ENCODE measurements at regions not wholly inside any gene's neighbourhood (a gene's known extent, or its start where the extent isn't known, plus 50 kb on each side); places are given as distances from the start of the nearest gene placed in this dataset. TPM values are rescaled to one million over a fixed set of nuclear protein-coding genes. Genes with fewer than 3 reads are reported as not detected.

GRCh38 chr11:103842191-103842590, 194.2 kb upstream of the DDI1 start:
- no peaks in the 10 kb centered on the region for H3K27me3 Mint-ChIP-seq (ENCODE audit: low read depth)
- H3K4me1 Mint-ChIP-seq (ENCODE audit: low read depth): no peaks in the 10 kb centered on the region
- no peaks in the 10 kb centered on the region for H3K36me3 Mint-ChIP-seq (ENCODE audit: low read depth)
- no peak overlapping the region for H3K27ac Mint-ChIP-seq
- no peak for DNase-seq
- no peak overlapping the region for H3K4me3 Mint-ChIP-seq
- no peaks in the 10 kb centered on the region for H3K9me3 Mint-ChIP-seq (ENCODE audit: insufficient read depth)
- ATAC-seq: no peak
- CTCF ChIA-PET: no interaction called here
- POLR2A ChIA-PET: no interaction called here

DNA sequence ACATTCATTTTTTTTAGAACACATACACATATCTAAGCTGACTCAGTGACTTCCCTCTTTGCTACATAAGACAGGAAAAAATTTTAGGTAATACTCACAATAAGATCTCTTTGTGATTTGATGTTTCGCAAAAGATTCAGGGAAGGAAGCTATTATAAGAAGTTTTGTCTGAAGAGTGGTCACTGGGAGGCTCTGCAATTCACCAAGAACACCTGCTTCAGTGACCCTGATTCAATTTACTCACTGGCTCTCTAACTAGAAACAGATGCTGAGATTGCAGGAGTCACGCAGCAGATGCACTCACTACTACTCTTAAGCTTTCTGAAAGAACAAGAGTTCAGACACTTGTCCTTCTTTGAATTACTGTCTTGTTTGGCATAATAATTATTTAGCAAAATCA, 193.6 kb upstream of the DDI1 start:
- POLR2A ChIA-PET: no interaction called here
- ATAC-seq: no peak
- no peaks in the 10 kb centered on the region for H3K9me3 Mint-ChIP-seq (ENCODE audit: insufficient read depth)

GRCh38 chr11:103844327-103845215, 191.9 kb upstream of the DDI1 start:
- Mint-ChIP-seq H3K27me3 (ENCODE audit: low read depth) (no peaks in the 10 kb centered on the region), H3K4me3 (no peak overlapping the region), H3K4me1 (ENCODE audit: low read depth) (no peaks in the 10 kb centered on the region), H3K27ac (no peak overlapping the region), H3K9me3 (ENCODE audit: insufficient read depth) (no peaks in the 10 kb centered on the region), H3K36me3 (ENCODE audit: low read depth) (no peaks in the 10 kb centered on the region)
- DNase-seq (no peak), ATAC-seq (no peak)
- POLR2A ChIA-PET: no interaction called here
- CTCF ChIA-PET: no interaction called here

More for the DNA sequence above, 193.6 kb upstream of the DDI1 start:
- DNase-seq: no peak
- Mint-ChIP-seq H3K4me1 (ENCODE audit: low read depth) (no peaks in the 10 kb centered on the region), H3K4me3 (no peak overlapping the region), H3K27me3 (ENCODE audit: low read depth) (no peaks in the 10 kb centered on the region), H3K27ac (no peak overlapping the region), H3K36me3 (ENCODE audit: low read depth) (no peaks in the 10 kb centered on the region)
- CTCF ChIA-PET: no interaction called here

- Mint-ChIP-seq H3K9me3 (ENCODE audit: insufficient read depth) (no peaks in the 10 kb centered on the region), H3K4me1 (ENCODE audit: low read depth) (no peaks in the 10 kb centered on the region), H3K36me3 (ENCODE audit: low read depth) (no peaks in the 10 kb centered on the region), H3K27ac (no peak overlapping the region), H3K27me3 (ENCODE audit: low read depth) (no peaks in the 10 kb centered on the region), H3K4me3 (no peak overlapping the region)
- DNase-seq: no peak
- ChIA-PET CTCF (no interaction called here), POLR2A (no interaction called here)
- ATAC-seq: no peak
These were observed 191.1 kb upstream of the DDI1 start for GRCh38 chr11:103845331-103845730.

- DNase-seq: no peak
- Mint-ChIP-seq H3K4me1 (ENCODE audit: low read depth) (no peaks in the 10 kb centered on the region), H3K27ac (no peak overlapping the region), H3K36me3 (ENCODE audit: low read depth) (no peaks in the 10 kb centered on the region), H3K9me3 (ENCODE audit: insufficient read depth) (no peaks in the 10 kb centered on the region), H3K27me3 (ENCODE audit: low read depth) (no peaks in the 10 kb centered on the region), H3K4me3 (no peak overlapping the region)
- no peak for ATAC-seq
- ChIA-PET CTCF (no interaction called here), POLR2A (no interaction called here)
These were observed 187.8 kb upstream of the DDI1 start for GRCh38 chr11:103848686-103849085.

- CTCF ChIA-PET: no interaction called here
- H3K9me3 Mint-ChIP-seq (ENCODE audit: insufficient read depth): no peaks in the 10 kb centered on the region
These were observed 187.1 kb upstream of the DDI1 start for GRCh38 chr11:103849366-103849765.

GRCh38 chr11:103850419-103851165, 185.8 kb upstream of the DDI1 start:
- ATAC-seq (no peak), DNase-seq (no peak)
- CTCF ChIA-PET: interaction anchor here (1.5 kb wide), 1 partner anchor 9 kb away, joined by 3 read pairs; no protein-coding TSS in a partner anchor
- H3K9me3 Mint-ChIP-seq (ENCODE audit: insufficient read depth): no peaks in the 10 kb centered on the region
- H3K27me3 Mint-ChIP-seq (ENCODE audit: low read depth): no peaks in the 10 kb centered on the region
- POLR2A ChIA-PET: no interaction called here
- no peak overlapping the region for H3K27ac Mint-ChIP-seq
- H3K4me1 Mint-ChIP-seq (ENCODE audit: low read depth): no peaks in the 10 kb centered on the region
- H3K4me3 Mint-ChIP-seq: no peak overlapping the region
- H3K36me3 Mint-ChIP-seq (ENCODE audit: low read depth): no peaks in the 10 kb centered on the region

More at GRCh38 chr11:103849366-103849765, 187.1 kb upstream of the DDI1 start:
- Mint-ChIP-seq H3K4me1 (ENCODE audit: low read depth) (no peaks in the 10 kb centered on the region), H3K27ac (no peak overlapping the region), H3K36me3 (ENCODE audit: low read depth) (no peaks in the 10 kb centered on the region), H3K27me3 (ENCODE audit: low read depth) (no peaks in the 10 kb centered on the region), H3K4me3 (no peak overlapping the region)
- DNase-seq (no peak), ATAC-seq (no peak)
- POLR2A ChIA-PET: interaction anchor here (0.5 kb wide), 1 partner anchor 778 kb away, joined by 3 read pairs; no protein-coding TSS in a partner anchor

DNA sequence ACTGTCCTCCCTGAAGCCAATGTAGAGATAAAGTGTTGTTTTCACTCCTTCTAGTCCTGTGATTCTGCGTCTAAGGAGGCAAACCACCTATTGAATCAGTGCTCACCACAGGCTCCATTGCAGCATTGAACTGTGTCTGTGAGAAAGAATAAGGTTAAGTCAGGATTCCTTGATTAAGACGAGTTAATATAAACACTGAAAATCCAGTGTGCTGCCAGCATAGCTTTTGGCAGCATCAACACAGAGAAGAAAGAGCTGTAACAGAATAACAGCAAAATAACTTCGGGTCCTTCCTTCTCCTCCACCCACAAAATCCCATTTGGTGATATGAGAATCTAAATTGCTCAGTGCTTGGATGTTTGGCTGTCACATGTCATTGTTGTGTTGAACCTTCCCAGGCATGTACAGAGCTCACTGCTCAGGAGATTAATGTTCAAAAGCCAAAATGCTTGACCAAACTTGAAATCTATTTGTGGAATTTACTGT, 185.2 kb upstream of the DDI1 start:
- ChIA-PET CTCF (interaction anchor here (1.5 kb wide), 1 partner anchor 10 kb away, joined by 3 read pairs; no protein-coding TSS in a partner anchor), POLR2A (no interaction called here)
- no peak overlapping the region for H3K4me3 Mint-ChIP-seq
- H3K9me3 Mint-ChIP-seq (ENCODE audit: insufficient read depth): no peaks in the 10 kb centered on the region
- H3K27me3 Mint-ChIP-seq (ENCODE audit: low read depth): no peaks in the 10 kb centered on the region
- DNase-seq (no peak), ATAC-seq (no peak)
- no peak overlapping the region for H3K27ac Mint-ChIP-seq
- H3K36me3 Mint-ChIP-seq (ENCODE audit: low read depth): no peaks in the 10 kb centered on the region
- no peaks in the 10 kb centered on the region for H3K4me1 Mint-ChIP-seq (ENCODE audit: low read depth)

Small RNAs in the stretch of these regions (microRNA-seq; reads per million reads assigned to microRNA genes)
- not detected for gene MIR4693

Data from activated CD8-positive, alpha-beta T cell treated with anti-CD3 and anti-CD28 coated beads, Interleukin-2, amount 10 ng/mL, durations not matched to agents 7 days and 5 days (primary cell).